Mesendoderm (in vitro differentiated cells): ENCODE measurements at regions not wholly inside any gene's neighbourhood (a gene's known extent, or its start where the extent isn't known, plus 50 kb on each side); places are given as distances from the start of the nearest gene placed in this dataset.

Experiments used
- DNase-seq: peaks from one replicate; pipeline ENCODE4 v3.0.0; 2013
- H2AK5ac ChIP-seq: 2 replicates; pipeline ENCODE4 v1.6.1; 2013; ENCODE audit warnings: low read length, inconsistent platforms
- H2BK120ac ChIP-seq: 2 replicates; pipeline ENCODE4 v1.6.1; 2013; ENCODE audit warnings: low read depth, mild to moderate bottlenecking, low read length, moderate library complexity, mixed read lengths
- H2BK15ac ChIP-seq: replicated peaks from 2 replicates; pipeline ENCODE4 v1.6.1; 2013; ENCODE audit warnings: low read depth, mild to moderate bottlenecking, moderate library complexity
- H2BK5ac ChIP-seq: 2 replicates; pipeline ENCODE4 v1.6.1; 2013; ENCODE audit warnings: low read length, inconsistent platforms
- H3K18ac ChIP-seq: 2 replicates; pipeline ENCODE4 v1.6.1; 2013; ENCODE audit warnings: mild to moderate bottlenecking, low read length, mixed read lengths
- H3K23ac ChIP-seq: one replicate; pipeline ENCODE4 v1.6.1; 2013; ENCODE audit warnings: low read length
- H3K27ac ChIP-seq: 2 replicates; pipeline ENCODE4 v1.5.1; 2013; ENCODE audit warnings: low read depth, mild to moderate bottlenecking, inconsistent platforms, low read length, moderate library complexity
- H3K27me3 ChIP-seq: 2 replicates; pipeline ENCODE4 v1.6.1; 2013; ENCODE audit warnings: low read length, control low read depth, mild to moderate bottlenecking, inconsistent platforms; ENCODE audit not compliant: insufficient read depth, poor library complexity
- H3K36me3 ChIP-seq: 2 replicates; pipeline ENCODE4 v1.6.1; 2013; ENCODE audit warnings: low read length, inconsistent platforms; ENCODE audit not compliant: control insufficient read depth, insufficient read depth
- H3K4ac ChIP-seq: one replicate; pipeline ENCODE4 v1.6.1; 2013; ENCODE audit warnings: low read depth, mild to moderate bottlenecking, low read length, moderate library complexity
- H3K4me1 ChIP-seq: 2 replicates; pipeline ENCODE4 v1.6.1; 2013; ENCODE audit warnings: low read depth, low read length, inconsistent platforms; ENCODE audit not compliant: control insufficient read depth
- H3K4me2 ChIP-seq: 2 replicates; pipeline ENCODE4 v1.6.1; 2013; ENCODE audit warnings: low read length
- H3K4me3 ChIP-seq: 2 replicates; pipeline ENCODE4 v1.5.1; 2013; ENCODE audit warnings: mild to moderate bottlenecking, low read length
- H3K56ac ChIP-seq: one replicate; pipeline ENCODE4 v1.6.1; 2013; ENCODE audit warnings: low read length
- H3K79me1 ChIP-seq: 2 replicates; pipeline ENCODE4 v1.6.1; 2013; ENCODE audit warnings: low read length, inconsistent platforms
- H3K79me2 ChIP-seq: 2 replicates; pipeline ENCODE4 v1.6.1; 2013; ENCODE audit warnings: mild to moderate bottlenecking, low read length; ENCODE audit not compliant: control insufficient read depth, insufficient read depth
- H3K9ac ChIP-seq: 2 replicates; pipeline ENCODE4 v1.6.1; 2013; ENCODE audit warnings: low read length, inconsistent platforms
- H4K5ac ChIP-seq: one replicate; pipeline ENCODE4 v1.6.1; 2013; ENCODE audit warnings: low read length
- H4K8ac ChIP-seq: one replicate; pipeline ENCODE4 v1.6.1; 2013; ENCODE audit warnings: low read depth, mild to moderate bottlenecking, control low read depth, low read length, moderate library complexity
- WGBS: extraction: QIAGEN DNeasy Blood & Tissue Kit; methylation state at CpG from one replicate; pipeline ENCODE4 v1.1.7; 2013; ENCODE audit warnings: low lambda C conversion rate, missing lambda C conversion rate; ENCODE audit not compliant: insufficient coverage; ENCODE audit errors: extremely low coverage; 5-methylcytosine and 5-hydroxymethylcytosine counted together

DNA sequence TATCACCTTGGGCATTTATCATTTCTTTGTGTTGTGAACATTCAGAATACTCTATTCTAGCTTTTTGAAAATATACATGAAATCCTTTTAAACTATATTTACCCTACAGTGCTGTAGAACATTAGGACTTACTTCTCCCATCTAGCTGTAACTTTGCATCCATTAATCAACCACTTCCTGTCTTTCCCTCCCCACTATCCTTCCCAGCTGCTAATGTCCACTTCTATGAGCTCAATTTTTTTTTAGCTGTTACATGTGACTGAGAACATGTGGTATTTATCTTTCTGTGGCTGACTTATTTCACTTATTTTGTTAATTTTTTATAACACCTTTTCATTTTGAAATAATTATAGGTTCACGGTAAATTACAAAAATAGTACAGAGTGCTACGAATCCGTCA is 136.0 kb downstream of the LMNTD1 start:
- no peak overlapping the region for H2BK5ac ChIP-seq
- no peak for DNase-seq
- no peak overlapping the region for H2BK15ac ChIP-seq
- H3K79me2 ChIP-seq, result no peaks in the 10 kb centered on the region
- no peaks in the 10 kb centered on the region for H3K36me3 ChIP-seq
- no CpG with 5 or more reads among the region's 3 CpGs for WGBS
- H3K9ac ChIP-seq, result no peak overlapping the region
- H4K5ac ChIP-seq, result no peak overlapping the region
- H3K27ac ChIP-seq, result no peak overlapping the region
- H3K23ac ChIP-seq, result no peak overlapping the region
- no peak overlapping the region for H2AK5ac ChIP-seq
- H3K56ac ChIP-seq, result no peak overlapping the region
- no peaks in the 10 kb centered on the region for H3K27me3 ChIP-seq
- H3K18ac ChIP-seq, result no peak overlapping the region
- no peak overlapping the region for H4K8ac ChIP-seq
- no peaks in the 10 kb centered on the region for H3K4me1 ChIP-seq
- no peak overlapping the region for H3K4me2 ChIP-seq
- no peak overlapping the region for H3K4me3 ChIP-seq
- no peak overlapping the region for H2BK120ac ChIP-seq
- H3K4ac ChIP-seq, result no peak overlapping the region
- no peaks in the 10 kb centered on the region for H3K79me1 ChIP-seq

DNA sequence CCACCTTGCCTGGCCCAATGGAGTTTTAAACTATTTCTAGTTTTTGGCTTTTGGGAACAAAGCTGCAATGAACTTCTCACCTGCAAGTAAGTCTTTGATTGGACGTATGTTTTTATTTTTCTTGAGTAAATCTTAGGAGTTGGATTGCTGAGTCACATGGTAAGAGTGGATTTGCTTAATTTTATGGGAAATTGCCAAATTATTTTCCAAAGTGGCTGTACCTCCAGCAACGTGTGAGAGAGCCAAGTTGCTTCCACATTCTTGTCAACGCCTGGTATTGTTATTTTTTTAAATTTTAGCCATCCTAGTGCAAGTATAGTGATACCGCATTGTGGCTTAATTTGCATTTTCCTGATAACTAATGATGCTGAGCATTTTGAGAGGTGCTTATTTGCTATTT is 136.6 kb downstream of the LMNTD1 start:
- no CpG with 5 or more reads among the region's 4 CpGs for WGBS
- Histone ChIP-seq H3K36me3 (no peaks in the 10 kb centered on the region), H2BK120ac (no peak overlapping the region), H3K4me2 (no peak overlapping the region), H4K8ac (no peak overlapping the region), H3K4me1 (no peaks in the 10 kb centered on the region), H2AK5ac (no peak overlapping the region), H3K56ac (no peak overlapping the region), H3K79me2 (no peaks in the 10 kb centered on the region), H4K5ac (no peak overlapping the region), H3K18ac (no peak overlapping the region), H3K9ac (no peak overlapping the region), H3K79me1 (no peaks in the 10 kb centered on the region), H3K27me3 (no peaks in the 10 kb centered on the region), H3K23ac (no peak overlapping the region), H3K4ac (no peak overlapping the region), H2BK15ac (no peak overlapping the region), H3K27ac (no peak overlapping the region), H2BK5ac (no peak overlapping the region), H3K4me3 (no peak overlapping the region)
- no peak for DNase-seq

DNA sequence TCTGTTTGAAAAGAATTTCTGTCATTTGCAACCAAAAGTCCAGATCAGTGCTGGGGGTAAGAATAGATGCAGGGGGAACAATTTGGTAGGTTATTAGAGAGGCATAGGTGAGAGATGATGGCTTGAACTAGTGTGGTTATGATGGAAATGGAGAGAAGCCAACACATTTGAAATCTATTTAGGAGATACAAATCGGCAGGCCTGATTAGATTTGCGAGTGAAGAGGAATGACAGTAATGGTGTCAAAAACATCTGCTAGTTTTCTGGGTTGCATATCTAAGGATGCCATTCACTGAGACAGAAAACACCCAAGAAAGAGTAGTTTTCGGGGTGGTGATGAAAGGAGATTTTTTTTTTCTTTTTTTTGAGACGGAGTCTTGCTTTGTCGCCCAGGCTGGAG is 138.1 kb downstream of the LMNTD1 start:
- no peak overlapping the region for H3K4me2 ChIP-seq
- H3K79me2 ChIP-seq, result no peaks in the 10 kb centered on the region
- no peak overlapping the region for H3K23ac ChIP-seq
- no peaks in the 10 kb centered on the region for H3K36me3 ChIP-seq
- H3K9ac ChIP-seq, result no peak overlapping the region
- no peak overlapping the region for H3K4me3 ChIP-seq
- no peaks in the 10 kb centered on the region for H3K27me3 ChIP-seq
- no peaks in the 10 kb centered on the region for H3K79me1 ChIP-seq
- no peak overlapping the region for H3K18ac ChIP-seq
- H3K4me1 ChIP-seq, result no peaks in the 10 kb centered on the region
- no CpG with 5 or more reads among the region's 5 CpGs for WGBS
- no peak overlapping the region for H4K8ac ChIP-seq
- H2BK15ac ChIP-seq, result no peak overlapping the region
- H2AK5ac ChIP-seq, result no peak overlapping the region
- H4K5ac ChIP-seq, result no peak overlapping the region
- no peak overlapping the region for H3K4ac ChIP-seq
- H2BK120ac ChIP-seq, result no peak overlapping the region
- no peak overlapping the region for H3K56ac ChIP-seq
- no peak overlapping the region for H2BK5ac ChIP-seq
- DNase-seq, result no peak
- H3K27ac ChIP-seq, result no peak overlapping the region

DNA sequence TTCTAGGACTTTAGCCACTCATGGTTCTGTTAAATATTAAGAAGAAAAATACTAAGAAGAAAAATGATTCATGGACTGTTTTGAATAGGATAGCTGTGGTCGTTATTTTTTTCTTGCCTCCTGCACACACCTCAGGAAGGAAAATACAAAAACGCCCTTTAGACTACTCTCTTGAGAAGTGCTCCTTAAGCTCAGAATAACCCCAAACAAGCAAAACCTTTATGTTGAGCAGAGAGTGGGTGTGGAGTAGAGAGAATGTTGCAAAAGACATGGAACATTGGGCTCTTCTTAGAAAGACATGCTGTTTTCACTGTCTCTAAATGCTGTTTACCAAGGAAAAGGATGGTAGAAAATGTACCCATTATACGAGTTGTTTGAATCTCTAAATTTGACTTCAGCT is 140.3 kb downstream of the LMNTD1 start:
- Histone ChIP-seq H3K23ac (no peak overlapping the region), H3K27ac (no peak overlapping the region)

DNA sequence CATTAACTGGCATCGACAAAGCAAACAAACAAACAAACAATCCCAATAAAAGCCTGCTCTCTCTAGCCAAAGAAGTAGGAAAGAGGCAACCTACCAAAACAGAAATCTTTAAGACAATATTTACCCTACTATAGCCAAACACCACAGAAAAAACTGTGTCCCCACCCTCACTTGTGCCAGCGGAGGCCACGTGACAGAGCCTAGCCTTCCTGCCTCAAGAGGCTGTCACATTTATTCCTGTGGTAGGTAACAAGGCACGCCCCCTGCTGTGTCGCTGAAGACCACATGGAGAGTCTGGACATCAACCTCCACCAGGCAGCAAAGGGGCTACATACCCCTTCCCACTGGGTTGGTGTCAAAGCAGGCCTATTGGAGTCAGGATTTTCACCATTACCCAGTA is 148.1 kb downstream of the LMNTD1 start:
- no CpG with 5 or more reads among the region's 5 CpGs for WGBS

More for the DNA sequence above, 140.3 kb downstream of the LMNTD1 start:
- Histone ChIP-seq H3K18ac (no peak overlapping the region), H3K56ac (no peak overlapping the region), H3K79me2 (no peaks in the 10 kb centered on the region), H3K4me1 (no peaks in the 10 kb centered on the region), H2AK5ac (no peak overlapping the region), H3K9ac (no peak overlapping the region), H4K8ac (no peak overlapping the region), H3K27me3 (no peaks in the 10 kb centered on the region), H2BK5ac (no peak overlapping the region), H2BK15ac (no peak overlapping the region), H4K5ac (no peak overlapping the region), H2BK120ac (no peak overlapping the region), H3K4me2 (no peak overlapping the region), H3K36me3 (no peaks in the 10 kb centered on the region), H3K4me3 (no peak overlapping the region), H3K4ac (no peak overlapping the region), H3K79me1 (no peaks in the 10 kb centered on the region)
- no peak for DNase-seq
- no CpG with 5 or more reads among the region's 3 CpGs for WGBS

DNA sequence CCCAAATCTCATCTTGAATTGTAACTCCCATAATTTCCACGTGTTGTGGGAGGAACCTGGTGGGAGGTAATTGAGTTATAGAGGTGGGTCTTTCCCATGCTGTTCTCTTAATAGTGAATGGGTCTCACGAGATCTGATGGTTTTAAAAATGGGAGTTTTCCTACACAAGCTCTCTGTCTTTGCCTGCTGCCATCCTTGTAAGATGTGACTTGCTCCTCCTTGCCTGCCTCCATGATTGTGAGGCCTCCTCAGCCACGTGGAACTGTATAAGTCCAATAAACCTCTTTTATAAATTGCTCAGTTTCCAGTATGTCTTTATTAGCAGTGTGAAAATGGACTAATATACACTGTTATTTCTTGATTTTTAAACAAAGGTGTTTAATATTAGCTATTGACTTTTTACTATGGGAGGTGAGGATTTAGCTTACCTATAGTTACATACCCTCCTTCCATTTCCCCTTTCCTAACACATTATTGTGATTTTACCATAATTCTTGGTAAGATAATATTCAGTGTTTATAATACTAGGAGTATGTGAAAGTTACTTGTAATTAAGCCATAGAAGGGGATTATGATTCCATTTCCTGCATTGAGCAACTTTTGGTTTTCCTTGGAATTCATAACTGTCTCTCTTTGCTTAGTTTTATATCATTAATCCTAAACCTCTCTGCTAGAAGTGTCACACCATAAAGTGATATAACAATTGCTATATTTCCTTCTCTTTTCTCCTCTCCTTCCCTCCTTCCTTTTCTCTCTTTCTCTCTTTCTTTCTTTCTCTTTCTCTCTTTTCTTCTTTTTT is 151.0 kb upstream of the KRAS start:
- Histone ChIP-seq H2BK5ac (no peak overlapping the region), H3K23ac (no peak overlapping the region), H3K79me2 (no peaks in the 10 kb centered on the region), H3K79me1 (no peaks in the 10 kb centered on the region), H2BK15ac (no peak overlapping the region), H3K4ac (no peak overlapping the region), H3K4me1 (no peaks in the 10 kb centered on the region), H4K5ac (no peak overlapping the region), H4K8ac (no peak overlapping the region), H3K4me3 (no peak overlapping the region), H3K4me2 (no peak overlapping the region), H3K27me3 (no peaks in the 10 kb centered on the region), H3K56ac (no peak overlapping the region), H3K9ac (no peak overlapping the region), H3K36me3 (no peaks in the 10 kb centered on the region), H3K18ac (no peak overlapping the region), H3K27ac (no peak overlapping the region), H2BK120ac (no peak overlapping the region), H2AK5ac (no peak overlapping the region)
- no peak for DNase-seq
- no CpG with 5 or more reads among the region's 3 CpGs for WGBS

More for the DNA sequence above, 148.1 kb downstream of the LMNTD1 start:
- Histone ChIP-seq H3K4me2 (no peak overlapping the region), H3K4me3 (no peak overlapping the region), H2BK15ac (no peak overlapping the region), H2AK5ac (no peak overlapping the region), H2BK5ac (no peak overlapping the region), H3K27me3 (no peaks in the 10 kb centered on the region), H2BK120ac (no peak overlapping the region), H4K8ac (no peak overlapping the region), H3K36me3 (no peaks in the 10 kb centered on the region), H3K27ac (no peak overlapping the region), H3K56ac (no peak overlapping the region), H4K5ac (no peak overlapping the region), H3K23ac (no peak overlapping the region), H3K4ac (no peak overlapping the region), H3K9ac (no peak overlapping the region), H3K18ac (no peak overlapping the region), H3K79me1 (no peaks in the 10 kb centered on the region), H3K4me1 (no peaks in the 10 kb centered on the region), H3K79me2 (no peaks in the 10 kb centered on the region)
- DNase-seq, result peak; percentile 26
